Spinal cord (tissue), 9 donors: ENCODE measurements at regions not wholly inside any gene's neighbourhood (a gene's known extent, or its start where the extent isn't known, plus 50 kb on each side); places are given as distances from the start of the nearest gene placed in this dataset.

Experiments used
- DNase-seq, 6 donors: peaks; one replicate each; pipeline versions ENCODE4 v3.0.0 to v3.0.0-alpha.2; 2013 to 2015; ENCODE audit warnings: low spot score in 6 of 6, low read depth in 4 of 6
- H3K27ac ChIP-seq: one replicate; pipeline ENCODE4 v1.5.1; 2013; ENCODE audit warnings: low read depth, low read length, control low read depth
- H3K27me3 ChIP-seq: one replicate; pipeline ENCODE4 v1.6.1; 2013; ENCODE audit warnings: low read length; ENCODE audit not compliant: control insufficient read depth, insufficient read depth
- H3K36me3 ChIP-seq: one replicate; pipeline ENCODE4 v1.6.1; 2013; ENCODE audit warnings: low read length; ENCODE audit not compliant: control insufficient read depth, insufficient read depth
- H3K4me1 ChIP-seq: one replicate; pipeline ENCODE4 v1.6.1; 2013; ENCODE audit warnings: low read length; ENCODE audit not compliant: control insufficient read depth, insufficient read depth
- H3K4me3 ChIP-seq: one replicate; pipeline ENCODE4 v1.5.1; 2013; ENCODE audit warnings: low read depth, low read length, control low read depth
- H3K9me3 ChIP-seq: one replicate; pipeline ENCODE4 v1.6.1; 2013; ENCODE audit warnings: low read length; ENCODE audit not compliant: control insufficient read depth, insufficient read depth
- WGBS: methylation state at CpG from one replicate; pipeline ENCODE4 v1.1.5; 2013; ENCODE audit warnings: missing lambda C conversion rate; ENCODE audit not compliant: insufficient coverage; 5-methylcytosine and 5-hydroxymethylcytosine counted together
- donor health status: healthy.

DNA sequence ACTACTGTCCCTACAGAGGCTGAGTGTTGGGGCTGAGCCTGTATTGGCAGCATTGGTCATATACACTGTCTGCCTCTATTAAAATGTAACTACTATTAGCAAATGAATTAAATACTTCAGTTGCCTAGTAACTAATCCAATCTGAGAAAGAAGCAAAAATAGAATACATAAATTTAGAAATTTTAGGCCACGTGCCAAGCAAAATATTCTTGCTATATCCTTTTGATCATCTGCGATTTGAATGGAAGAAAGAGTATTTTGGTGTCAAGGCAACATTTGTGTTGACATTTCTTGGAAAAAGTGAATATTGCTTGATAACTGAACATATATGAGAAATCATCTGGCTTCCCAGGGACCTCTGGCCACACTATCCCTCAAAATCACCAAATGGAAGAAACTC is 148.2 kb upstream of the TOPAZ1 start:
- Histone ChIP-seq H3K4me3 (no peak overlapping the region), H3K4me1 (peaks cover 5% of the 10 kb centered on the region), H3K9me3 (no peaks in the 10 kb centered on the region), H3K27ac (no peak overlapping the region), H3K27me3 (no peaks in the 10 kb centered on the region), H3K36me3 (no peaks in the 10 kb centered on the region)
- DNase-seq, result peak in 1 of 6 donors; percentile 43
- no CpG with 5 or more reads among the region's 2 CpGs for WGBS

DNA sequence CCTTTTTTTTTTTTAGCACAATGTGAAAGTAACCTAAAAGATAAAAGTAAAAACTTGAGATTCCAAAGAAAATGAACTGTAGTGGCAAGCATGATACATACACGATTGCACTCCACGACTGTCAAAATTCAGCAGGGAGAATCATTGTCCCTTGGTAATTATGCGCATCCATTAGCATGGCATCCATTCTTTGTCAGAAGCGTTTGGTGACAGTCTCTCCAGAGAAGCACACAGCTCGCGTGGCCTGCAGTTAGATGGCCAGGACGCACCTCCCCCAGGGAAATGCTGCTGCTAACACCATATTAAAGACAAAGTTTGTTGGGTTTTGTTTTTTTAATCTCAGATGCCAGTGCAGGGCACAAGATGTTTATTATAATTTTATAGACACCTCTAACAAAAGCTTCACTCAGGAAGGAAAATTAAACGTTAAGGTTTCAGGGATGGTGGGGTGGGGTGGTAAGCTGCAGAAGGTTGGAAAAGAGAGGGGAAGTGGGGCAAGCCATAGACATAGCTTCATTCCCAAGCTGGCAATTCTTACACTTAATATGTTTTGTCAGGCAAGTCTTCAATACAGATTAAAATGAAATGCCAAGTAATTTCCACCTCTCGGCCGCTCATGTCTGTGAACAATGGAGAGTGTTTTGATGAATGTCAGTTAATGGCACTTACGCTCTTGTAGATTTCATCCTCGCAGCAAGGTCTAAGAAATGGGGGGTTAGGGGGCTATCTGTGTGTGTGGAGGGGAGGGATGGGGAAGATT is 142.8 kb upstream of the TOPAZ1 start:
- Histone ChIP-seq H3K9me3 (no peaks in the 10 kb centered on the region), H3K36me3 (no peaks in the 10 kb centered on the region), H3K4me3 (no peak overlapping the region), H3K4me1 (peaks cover 12% of the 10 kb centered on the region), H3K27ac (no peak overlapping the region), H3K27me3 (peaks cover 6% of the 10 kb centered on the region)
- WGBS, result 26% methylated on average over 4 of the region's 12 CpGs
- peak in 2 of 6 donors; percentile 44 to 54 for DNase-seq

DNA sequence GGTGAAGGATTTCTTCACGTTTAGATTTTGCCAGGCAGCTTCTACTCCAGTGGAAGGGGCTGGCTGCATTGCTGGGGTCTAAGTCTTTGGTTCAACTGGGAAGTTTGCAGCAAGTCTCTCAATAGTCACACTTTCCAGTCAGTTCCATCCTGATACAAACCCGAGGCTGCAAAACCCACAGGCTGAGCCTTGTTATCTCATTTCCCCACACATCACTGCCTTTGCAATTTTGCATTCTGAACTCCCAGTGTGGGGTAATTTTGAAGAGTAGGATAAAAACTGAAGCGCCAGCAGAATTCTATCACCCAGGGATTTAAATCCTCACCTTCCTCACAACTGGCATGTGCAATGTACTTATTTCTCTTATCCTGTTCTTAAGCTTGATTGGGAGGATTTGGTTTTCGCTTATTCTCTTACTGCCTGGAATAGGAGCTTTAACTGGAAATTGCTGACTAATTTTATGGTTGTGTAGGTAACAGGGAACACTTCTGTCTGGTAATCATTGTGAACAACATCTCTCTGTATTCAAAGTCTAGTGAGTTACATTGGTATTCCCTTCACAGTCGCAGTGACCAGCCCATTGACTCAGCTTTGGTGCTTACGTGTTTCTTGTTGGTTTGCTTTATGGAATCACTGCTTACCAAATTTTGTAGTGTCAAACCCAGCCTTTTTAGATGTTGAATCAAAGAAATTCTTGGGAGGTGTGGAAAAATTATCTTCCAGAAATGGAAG is 142.0 kb upstream of the TOPAZ1 start:
- DNase-seq, result peak in 2 of 6 donors; percentile 40 to 67
- Histone ChIP-seq H3K36me3 (no peaks in the 10 kb centered on the region), H3K4me1 (peaks cover 15% of the 10 kb centered on the region), H3K9me3 (no peaks in the 10 kb centered on the region), H3K27ac (no peak overlapping the region), H3K27me3 (peaks cover 6% of the 10 kb centered on the region), H3K4me3 (no peak overlapping the region)
- 79% methylated on average over 2 of the region's 6 CpGs for WGBS

GRCh38 chr3:44100298-44100695 is 141.4 kb upstream of the TOPAZ1 start:
- Histone ChIP-seq H3K27ac (no peak overlapping the region), H3K4me3 (no peak overlapping the region), H3K27me3 (peaks cover 6% of the 10 kb centered on the region), H3K9me3 (no peaks in the 10 kb centered on the region), H3K36me3 (no peaks in the 10 kb centered on the region), H3K4me1 (peaks cover 16% of the 10 kb centered on the region)
- WGBS, result 75% methylated on average over 1 of the region's 2 CpGs
- no peak for DNase-seq

GRCh38 chr3:44104043-44104442 is 137.6 kb upstream of the TOPAZ1 start:
- WGBS, result 82% methylated on average over 2 of the region's 2 CpGs
- Histone ChIP-seq H3K4me3 (no peak overlapping the region), H3K4me1 (peaks cover 16% of the 10 kb centered on the region), H3K27ac (no peak overlapping the region), H3K9me3 (no peaks in the 10 kb centered on the region), H3K36me3 (no peaks in the 10 kb centered on the region), H3K27me3 (peaks cover 6% of the 10 kb centered on the region)
- DNase-seq, result no peak

DNA sequence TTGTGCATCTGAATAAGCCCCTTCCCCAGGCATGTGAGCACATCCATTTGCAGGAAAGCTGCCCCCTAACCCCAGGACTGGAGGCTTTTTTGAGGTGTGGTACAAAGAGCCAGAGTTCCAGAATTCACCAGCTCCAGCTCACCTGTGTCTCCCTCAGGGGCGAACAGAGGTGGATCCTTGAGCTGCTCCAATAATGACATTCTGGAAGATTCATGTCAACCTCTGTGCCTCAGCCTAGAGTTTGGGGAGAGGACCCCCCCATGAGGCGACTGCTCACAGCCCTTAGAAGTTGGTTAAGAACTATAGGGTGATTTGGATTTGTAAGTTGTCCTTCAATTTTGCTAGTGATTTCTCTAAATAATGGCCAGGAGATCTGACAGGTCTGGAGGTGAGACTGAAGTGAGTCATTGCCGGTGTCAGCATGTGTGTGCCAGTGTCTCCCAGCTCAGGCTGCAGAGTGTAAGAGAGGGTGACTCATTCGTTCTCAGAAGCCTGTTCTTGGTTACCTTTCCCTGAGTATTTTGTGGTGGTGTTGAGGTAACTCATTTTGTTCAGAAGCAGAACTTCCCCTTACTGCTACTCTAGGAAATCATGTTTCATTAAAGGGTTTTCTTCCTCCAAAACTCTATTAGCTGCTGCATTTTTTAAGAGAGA is 136.9 kb upstream of the TOPAZ1 start:
- no peaks in the 10 kb centered on the region for H3K36me3 ChIP-seq
- no peaks in the 10 kb centered on the region for H3K9me3 ChIP-seq
- peaks cover 6% of the 10 kb centered on the region for H3K27me3 ChIP-seq
- DNase-seq, result no peak
- no peak overlapping the region for H3K27ac ChIP-seq
- no peak overlapping the region for H3K4me3 ChIP-seq
- 94% methylated on average over 4 of the region's 4 CpGs for WGBS
- peaks cover 22% of the 10 kb centered on the region for H3K4me1 ChIP-seq

DNA sequence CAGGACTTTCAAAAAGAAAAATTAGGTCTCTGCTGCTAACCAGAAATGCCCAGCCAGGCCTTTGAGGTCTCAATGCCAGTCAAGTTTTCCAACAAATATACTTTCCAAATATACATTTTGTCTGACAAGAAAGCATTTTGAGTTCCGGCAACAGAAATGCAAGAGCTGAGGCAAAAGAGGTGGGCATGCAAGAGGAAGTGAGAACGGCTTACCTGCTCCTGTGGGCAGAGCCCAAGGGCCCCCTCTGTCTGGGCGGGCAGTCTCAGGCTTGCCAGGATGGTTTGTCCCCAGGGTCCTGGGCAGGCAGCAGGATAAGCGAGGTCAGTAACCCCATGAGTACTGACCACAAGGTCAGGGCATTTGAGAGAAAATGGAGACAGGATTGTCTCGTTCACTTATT is 136.1 kb upstream of the TOPAZ1 start:
- Histone ChIP-seq H3K36me3 (no peaks in the 10 kb centered on the region), H3K27ac (no peak overlapping the region), H3K4me3 (no peak overlapping the region), H3K27me3 (peaks cover 6% of the 10 kb centered on the region), H3K9me3 (no peaks in the 10 kb centered on the region), H3K4me1 (peaks cover 28% of the 10 kb centered on the region)
- WGBS, result 96% methylated on average over 3 of the region's 5 CpGs
- DNase-seq, result no peak

DNA sequence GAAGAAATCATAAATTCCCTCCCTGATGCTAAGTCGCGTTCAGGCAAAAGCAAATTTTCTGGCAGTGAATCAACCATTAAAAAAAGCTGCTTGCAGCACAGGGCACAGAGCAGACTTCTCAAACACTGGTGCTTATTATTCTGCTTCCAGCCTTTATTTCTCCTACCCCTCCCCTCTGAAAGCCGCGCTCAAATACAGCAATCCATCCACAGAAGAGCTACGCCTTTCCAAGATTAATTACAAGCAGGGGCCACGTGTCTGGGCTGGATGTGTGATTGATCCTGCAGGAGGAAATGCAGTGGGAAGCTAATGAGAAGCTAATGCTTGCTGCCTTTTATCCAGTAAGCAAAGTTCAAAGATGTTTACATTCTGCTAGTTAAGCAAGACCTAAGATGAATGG is 134.9 kb upstream of the TOPAZ1 start:
- H3K36me3 ChIP-seq, result peaks cover 3% of the 10 kb centered on the region
- peaks cover 6% of the 10 kb centered on the region for H3K27me3 ChIP-seq
- H3K27ac ChIP-seq, result no peak overlapping the region
- DNase-seq, result peak in 2 of 6 donors; percentile 74 to 86
- WGBS, result 3% methylated on average over 3 of the region's 6 CpGs
- H3K4me3 ChIP-seq, result no peak overlapping the region
- H3K9me3 ChIP-seq, result no peaks in the 10 kb centered on the region
- H3K4me1 ChIP-seq, result peaks cover 30% of the 10 kb centered on the region

GRCh38 chr3:44108481-44108880 is 133.2 kb upstream of the TOPAZ1 start:
- Histone ChIP-seq H3K4me1 (peaks cover 30% of the 10 kb centered on the region), H3K27me3 (no peaks in the 10 kb centered on the region), H3K4me3 (no peak overlapping the region), H3K27ac (no peak overlapping the region), H3K36me3 (peaks cover 8% of the 10 kb centered on the region), H3K9me3 (no peaks in the 10 kb centered on the region)
- no CpG with 5 or more reads among the region's 3 CpGs for WGBS
- peak in 1 of 6 donors; percentile 22 for DNase-seq
